Thyroid gland (tissue), 4 donors: ENCODE measurements at regions not wholly inside any gene's neighbourhood (a gene's known extent, or its start where the extent isn't known, plus 50 kb on each side); places are given as distances from the start of the nearest gene placed in this dataset.

Source experiments
- CTCF ChIP-seq, 6 experiments: fragments of 200-600 bp in 3 of 6; fragments of 450-650 bp in 3 of 6; sonication (generic) in 3 of 6; IDR thresholded peaks; one replicate each; pipeline ENCODE4 v1.5.1; 2016 to 2019; ENCODE audit warnings: antibody characterized with exemption in 6 of 6, mild to moderate bottlenecking in 2 of 6, inconsistent platforms in 1 of 6, moderate library complexity in 1 of 6
- POLR2A ChIP-seq, 2 donors: fragments of 450-650 bp; IDR thresholded peaks; one replicate each; pipeline ENCODE4 v1.6.1; 2017; ENCODE audit warnings: antibody characterized with exemption in 2 of 2, mild to moderate bottlenecking in 2 of 2, moderate library complexity in 1 of 2

GRCh38 chr13:79196843-79197242, 209.2 kb downstream of the RBM26 start:
- TF ChIP-seq CTCF (IDR thresholded peaks at IDR 0.05) (no peak), POLR2A (IDR thresholded peaks at IDR 0.05) (no peak)
